Suprapubic skin (tissue), 3 donors: ENCODE measurements at regions not wholly inside any gene's neighbourhood (a gene's known extent, or its start where the extent isn't known, plus 50 kb on each side); places are given as distances from the start of the nearest gene placed in this dataset.

Experiments
- CTCF ChIP-seq, 2 donors: fragments of 200-600 bp in 1 of 2; fragments of 450-650 bp in 1 of 2; sonication (generic) in 1 of 2; IDR thresholded peaks; one replicate each; pipeline ENCODE4 v1.5.1; 2016 to 2019; ENCODE audit warnings: antibody characterized with exemption in 2 of 2, mild to moderate bottlenecking in 1 of 2, moderate library complexity in 1 of 2
- EP300 ChIP-seq: sonication (generic); formaldehyde crosslinking; IDR thresholded peaks from one replicate; pipeline ENCODE4 v1.6.1; 2017; ENCODE audit warnings: antibody characterized with exemption

GRCh38 chr7:46937826-46938225 lies 644.1 kb downstream of the TNS3 start:
- no peak for TF ChIP-seq EP300
- TF ChIP-seq CTCF (IDR thresholded peaks at IDR 0.05): no peak
